Breast epithelium (tissue), 3 donors: ENCODE measurements at regions not wholly inside any gene's neighbourhood (a gene's known extent, or its start where the extent isn't known, plus 50 kb on each side); places are given as distances from the start of the nearest gene placed in this dataset.

Experiments used
- POLR2A ChIP-seq: fragments of 450-650 bp; IDR thresholded peaks from one replicate; pipeline ENCODE4 v1.6.1; 2016; ENCODE audit warnings: antibody characterized with exemption, mild to moderate bottlenecking, moderate library complexity
- TF ChIP-seq, protein P1 (sequence below), 3 donors: fragments of 450-650 bp; IDR thresholded peaks; one replicate each; pipeline ENCODE4 v1.5.1; 2016 to 2017; ENCODE audit warnings: antibody characterized with exemption in 3 of 3, mild to moderate bottlenecking in 3 of 3, moderate library complexity in 3 of 3

- TF ChIP-seq, protein P1, sequence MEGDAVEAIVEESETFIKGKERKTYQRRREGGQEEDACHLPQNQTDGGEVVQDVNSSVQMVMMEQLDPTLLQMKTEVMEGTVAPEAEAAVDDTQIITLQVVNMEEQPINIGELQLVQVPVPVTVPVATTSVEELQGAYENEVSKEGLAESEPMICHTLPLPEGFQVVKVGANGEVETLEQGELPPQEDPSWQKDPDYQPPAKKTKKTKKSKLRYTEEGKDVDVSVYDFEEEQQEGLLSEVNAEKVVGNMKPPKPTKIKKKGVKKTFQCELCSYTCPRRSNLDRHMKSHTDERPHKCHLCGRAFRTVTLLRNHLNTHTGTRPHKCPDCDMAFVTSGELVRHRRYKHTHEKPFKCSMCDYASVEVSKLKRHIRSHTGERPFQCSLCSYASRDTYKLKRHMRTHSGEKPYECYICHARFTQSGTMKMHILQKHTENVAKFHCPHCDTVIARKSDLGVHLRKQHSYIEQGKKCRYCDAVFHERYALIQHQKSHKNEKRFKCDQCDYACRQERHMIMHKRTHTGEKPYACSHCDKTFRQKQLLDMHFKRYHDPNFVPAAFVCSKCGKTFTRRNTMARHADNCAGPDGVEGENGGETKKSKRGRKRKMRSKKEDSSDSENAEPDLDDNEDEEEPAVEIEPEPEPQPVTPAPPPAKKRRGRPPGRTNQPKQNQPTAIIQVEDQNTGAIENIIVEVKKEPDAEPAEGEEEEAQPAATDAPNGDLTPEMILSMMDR (IDR thresholded peaks at IDR 0.05): no peak
- no peak for TF ChIP-seq POLR2A
Observed at GRCh38 chr17:70317421-70317820, 148.1 kb downstream of the KCNJ2 start.
